GM18909 (cell line): ENCODE measurements at regions not wholly inside any gene's neighbourhood (a gene's known extent, or its start where the extent isn't known, plus 50 kb on each side); places are given as distances from the start of the nearest gene placed in this dataset.

Experiments
- ATAC-seq: cut with Tn5 transposase; IDR thresholded peaks from one replicate; pipeline ENCODE4 v1.9.1; 2021; ENCODE audit warnings: mild to moderate bottlenecking; ENCODE audit not compliant: unreplicated experiment, poor library complexity

DNA sequence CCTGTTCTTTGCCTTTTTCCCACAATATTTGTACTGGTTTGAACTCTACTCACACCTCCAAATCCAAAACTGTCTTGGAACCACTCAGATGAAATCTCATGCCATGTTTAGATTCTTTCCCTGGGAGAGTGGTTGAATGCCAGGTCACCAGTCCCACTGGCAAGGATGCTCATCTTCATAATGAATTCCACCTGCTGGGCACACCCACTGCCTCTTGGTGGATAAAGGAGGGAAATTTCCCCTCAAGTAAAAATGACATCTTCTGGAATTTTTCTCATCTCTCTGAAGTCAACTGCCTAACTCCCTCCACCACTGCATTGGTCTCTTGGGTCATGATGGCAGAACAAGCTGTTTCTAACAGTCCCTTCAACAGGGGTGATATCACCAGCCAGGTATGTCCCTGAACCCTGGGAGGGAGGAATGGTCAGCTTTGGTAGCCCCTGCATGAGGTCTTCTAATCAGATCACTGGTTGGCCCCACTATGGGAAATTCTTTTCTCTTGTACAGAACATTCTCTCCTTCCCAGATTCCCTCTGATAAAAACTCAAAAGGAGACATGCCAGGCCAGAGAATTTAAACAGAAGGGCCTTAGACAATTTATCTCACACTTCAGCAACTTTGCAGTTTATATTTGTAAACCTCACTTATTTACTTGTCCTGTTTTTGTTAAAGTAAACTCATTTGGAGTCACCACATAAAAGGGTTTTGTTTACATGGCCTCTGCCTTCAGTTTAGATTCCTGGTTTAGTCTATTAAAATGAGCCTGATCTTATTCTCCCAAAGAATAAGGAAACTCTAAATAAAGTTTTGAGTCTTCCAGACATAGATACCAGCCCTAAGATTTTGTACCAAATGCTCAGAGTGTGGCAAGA is 143.4 kb downstream of the WNT5A start:
- no peak for ATAC-seq

- no peak for ATAC-seq
Measured at GRCh38 chr3:55341502-55342031, 145.5 kb downstream of the WNT5A start.

DNA sequence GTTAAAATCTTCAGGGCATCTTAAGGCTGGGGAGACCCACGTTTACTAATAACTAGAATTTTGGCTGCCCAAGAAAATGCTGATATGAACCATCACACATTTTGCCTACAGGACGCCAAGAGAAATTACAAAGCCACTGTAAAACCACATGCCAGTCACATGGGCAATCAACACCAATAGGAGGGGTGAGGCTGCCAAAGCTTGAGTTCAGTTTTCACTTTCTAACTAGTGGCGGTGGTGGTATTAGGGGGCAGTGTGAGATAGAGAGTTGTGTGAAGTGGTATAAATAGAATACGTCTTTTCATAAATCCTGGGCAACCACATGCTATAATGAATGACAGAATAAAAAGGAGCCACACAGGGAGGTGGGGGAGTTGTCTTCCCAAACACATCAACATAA is 147.3 kb downstream of the WNT5A start:
- ATAC-seq = no peak

GRCh38 chr3:55339390-55339789 is 147.7 kb downstream of the WNT5A start:
- no peak for ATAC-seq

GRCh38 chr3:55337641-55338180 is 149.4 kb downstream of the WNT5A start:
- no peak for ATAC-seq

GRCh38 chr3:55333923-55334322 is 153.2 kb downstream of the WNT5A start:
- ATAC-seq = no peak

DNA sequence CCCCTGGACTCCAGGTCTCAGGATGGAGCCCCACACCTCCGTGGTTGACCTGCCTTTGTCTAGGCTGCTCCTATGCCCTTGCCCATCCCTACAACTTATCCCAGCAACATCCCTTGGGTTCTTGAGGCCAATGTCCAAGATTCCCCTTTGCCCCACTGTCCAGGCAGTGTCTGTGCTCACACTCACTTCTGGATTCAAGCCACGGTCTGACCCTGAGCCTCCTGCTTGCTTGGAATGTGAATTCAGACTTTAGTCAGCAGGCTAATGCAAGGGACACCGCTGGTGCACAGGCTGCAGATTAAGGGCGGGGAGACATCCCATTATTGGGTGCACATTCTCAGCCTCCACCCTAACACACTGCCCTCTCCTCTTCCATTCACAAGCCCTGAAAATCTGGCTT is 154.1 kb downstream of the WNT5A start:
- no peak for ATAC-seq

DNA sequence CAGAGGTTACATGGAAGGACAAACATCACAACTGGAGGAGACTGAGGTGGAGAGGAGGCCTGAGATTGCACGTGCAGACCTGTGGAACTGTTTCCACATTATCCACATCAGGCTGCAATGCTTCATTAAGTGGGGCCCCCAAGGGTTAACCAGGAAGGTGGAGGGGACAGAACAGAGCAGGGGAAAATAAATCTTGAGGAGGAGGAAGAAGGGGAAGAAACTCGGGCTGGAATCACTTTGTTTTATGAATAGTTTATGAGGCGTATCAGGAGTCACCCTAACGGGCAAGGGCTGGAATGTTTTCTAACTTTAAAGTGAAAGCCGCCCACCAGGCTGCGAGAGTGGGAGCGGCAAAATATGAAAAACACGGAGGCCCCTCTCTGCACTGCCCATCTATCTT is 154.9 kb downstream of the WNT5A start:
- ATAC-seq = no peak

GRCh38 chr3:55331524-55331923 is 155.6 kb downstream of the WNT5A start:
- no peak for ATAC-seq

DNA sequence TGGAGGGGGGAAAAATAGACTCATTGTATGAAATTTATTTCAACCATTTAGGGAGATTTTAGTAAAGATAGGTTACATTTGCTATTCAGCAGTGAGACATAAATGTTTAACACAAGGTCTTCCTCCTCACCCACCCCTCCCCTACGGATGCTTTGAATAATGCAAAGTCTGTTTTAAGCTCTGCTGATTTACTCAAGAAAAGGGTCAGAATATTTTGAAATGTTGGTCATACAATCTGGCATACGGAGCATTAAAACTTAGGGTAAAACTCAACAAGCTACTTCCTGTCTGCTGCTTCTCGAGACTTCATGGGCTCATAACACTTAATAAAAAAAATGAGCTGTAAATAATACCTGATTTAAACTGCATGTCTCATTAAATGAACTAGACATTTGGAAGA is 156.3 kb downstream of the WNT5A start:
- no peak for ATAC-seq

GRCh38 chr3:55330355-55330754 is 156.8 kb downstream of the WNT5A start:
- no peak for ATAC-seq

DNA sequence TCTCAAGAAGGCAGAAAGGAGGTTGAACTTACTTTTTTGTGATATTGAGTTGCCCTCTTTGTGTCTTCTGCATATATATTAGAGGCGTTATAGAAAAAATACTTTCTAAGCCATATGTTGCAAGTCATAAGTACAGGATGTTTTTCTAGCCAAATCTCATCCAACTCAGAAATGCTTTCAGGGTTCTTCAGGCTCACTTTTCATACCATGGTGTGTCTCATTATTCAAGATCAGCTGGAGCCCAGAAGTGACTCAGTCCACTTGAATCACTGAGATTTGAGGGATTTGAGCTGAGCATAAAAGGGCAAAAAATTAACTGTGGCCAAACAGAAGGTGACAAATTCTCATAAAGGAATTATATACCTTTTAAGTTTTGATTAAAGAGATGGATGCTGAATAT is 157.3 kb downstream of the WNT5A start:
- no peak for ATAC-seq

- no peak for ATAC-seq
Measured at GRCh38 chr3:55327131-55327920, 159.8 kb downstream of the WNT5A start.

DNA sequence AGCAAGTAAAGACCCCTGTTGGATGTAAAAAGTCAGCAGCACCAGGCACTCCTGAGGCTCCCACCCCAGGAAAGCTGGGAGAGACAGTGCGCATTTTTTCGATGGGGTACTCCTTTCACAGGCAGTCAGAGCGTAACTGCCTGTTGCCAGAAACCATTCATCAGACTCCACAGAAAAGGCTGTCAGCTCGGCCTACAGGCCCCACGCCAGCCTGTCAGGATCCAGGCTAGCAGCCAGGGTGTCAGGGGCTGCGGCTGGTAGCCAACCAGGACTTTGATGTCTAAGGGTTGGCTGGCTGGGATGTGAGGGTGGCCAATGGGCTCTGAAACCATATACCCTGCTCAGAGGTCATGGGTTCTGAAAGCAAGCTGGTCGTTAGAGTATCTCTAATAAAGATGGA is 164.5 kb downstream of the WNT5A start:
- ATAC-seq = no peak

- no peak for ATAC-seq
Measured at GRCh38 chr3:55320928-55321327, 166.2 kb downstream of the WNT5A start.

- ATAC-seq = no peak
Measured at GRCh38 chr3:55315396-55315795, 171.7 kb downstream of the WNT5A start.

- no peak for ATAC-seq
Measured at GRCh38 chr3:55313666-55314065, 173.4 kb downstream of the WNT5A start.

GRCh38 chr3:55309336-55309735 is 177.8 kb downstream of the WNT5A start:
- no peak for ATAC-seq

DNA sequence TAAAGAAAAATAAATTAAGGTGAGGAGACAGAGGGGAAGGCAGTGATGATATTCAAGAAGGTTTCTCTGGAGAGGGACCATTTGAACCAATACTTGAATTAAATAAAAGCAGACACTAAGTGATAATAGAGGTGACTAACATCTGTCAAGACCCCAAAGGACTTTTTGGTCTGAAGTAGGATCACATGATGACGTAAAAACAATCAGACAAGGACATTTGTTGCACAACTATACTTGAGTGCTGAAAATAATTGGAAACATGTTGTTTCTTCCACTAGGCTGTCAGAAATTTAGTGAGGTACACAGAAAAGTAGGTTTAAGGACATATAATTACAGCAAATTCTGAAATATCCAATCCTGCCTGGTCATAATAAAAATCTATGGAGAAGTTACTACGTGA is 179.5 kb downstream of the WNT5A start:
- ATAC-seq = no peak

DNA sequence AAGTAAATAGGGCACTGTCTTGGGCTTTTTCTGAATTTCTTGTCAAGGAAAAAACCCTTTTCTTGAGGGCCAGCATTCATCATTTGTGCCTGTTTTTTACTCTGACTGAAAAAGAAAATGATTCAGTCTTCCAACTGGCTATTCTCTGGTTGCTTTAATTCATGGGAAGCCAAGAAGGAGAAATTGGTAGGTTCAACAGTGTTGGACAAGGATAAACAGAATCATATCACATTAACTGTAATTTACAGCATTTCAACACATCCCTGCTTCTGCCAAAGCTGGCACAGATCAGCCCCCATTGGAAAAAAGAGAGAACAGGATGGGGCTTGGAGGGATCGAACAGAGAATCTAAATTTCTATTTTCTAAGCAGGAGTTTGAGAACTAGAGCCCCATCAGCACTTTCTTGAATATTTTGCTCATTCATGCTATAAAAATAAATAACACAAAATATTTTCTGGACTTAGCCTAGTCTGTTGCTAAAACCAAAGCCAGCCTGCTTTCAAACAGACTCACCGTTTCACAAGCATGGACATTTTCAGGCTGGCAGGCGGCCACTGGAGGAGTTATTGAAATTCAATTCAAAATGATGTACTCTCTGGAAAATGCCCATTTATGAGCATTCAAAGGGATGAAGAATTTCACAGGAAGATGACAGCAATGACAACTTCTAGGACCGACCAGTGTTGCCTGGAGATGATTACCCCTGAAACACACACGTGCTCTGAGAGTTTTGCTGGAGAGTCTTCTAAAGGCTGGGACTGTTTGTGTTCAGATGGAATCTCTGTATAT is 181.2 kb downstream of the WNT5A start:
- no peak for ATAC-seq
